Effector memory CD4-positive, alpha-beta T cell (primary cell): ENCODE measurements at regions not wholly inside any gene's neighbourhood (a gene's known extent, or its start where the extent isn't known, plus 50 kb on each side); places are given as distances from the start of the nearest gene placed in this dataset.
"Not testable (repeated sequence)": the region's sequence is repeated elsewhere in the genome, so short reads cannot be mapped to it uniquely, and the experiment has no call there.

Source experiments
- DNase-seq, 3 donors: peaks; one replicate each; pipeline ENCODE4 v3.0.0-alpha.2; 2020
- H3K27ac ChIP-seq: 2 replicates; pipeline ENCODE4 v1.7.0; 2013; ENCODE audit warnings: mild to moderate bottlenecking, low read length, moderate library complexity; ENCODE audit not compliant: insufficient read depth, poor library complexity, severe bottlenecking
- H3K27me3 ChIP-seq: replicated peaks from 2 replicates; pipeline ENCODE4 v1.7.0; 2013; ENCODE audit warnings: mild to moderate bottlenecking, low read length; ENCODE audit not compliant: insufficient read depth, control insufficient read depth, poor library complexity, severe bottlenecking
- H3K36me3 ChIP-seq: 2 replicates; pipeline ENCODE4 v1.7.0; 2013; ENCODE audit warnings: mild to moderate bottlenecking, low read length, moderate library complexity; ENCODE audit not compliant: control insufficient read depth, insufficient read depth
- H3K4me1 ChIP-seq: 2 replicates; pipeline ENCODE4 v1.7.0; 2013; ENCODE audit warnings: low read length, mild to moderate bottlenecking; ENCODE audit not compliant: control insufficient read depth, insufficient read depth, poor library complexity, severe bottlenecking
- H3K4me3 ChIP-seq: 2 replicates; pipeline ENCODE4 v1.7.0; 2013; ENCODE audit warnings: low read length, low read depth, mild to moderate bottlenecking; ENCODE audit not compliant: insufficient read depth, poor library complexity, severe bottlenecking
- H3K9me3 ChIP-seq: 2 replicates; pipeline ENCODE4 v1.7.0; 2013; ENCODE audit warnings: mild to moderate bottlenecking, low read length, moderate library complexity; ENCODE audit not compliant: control insufficient read depth

DNA sequence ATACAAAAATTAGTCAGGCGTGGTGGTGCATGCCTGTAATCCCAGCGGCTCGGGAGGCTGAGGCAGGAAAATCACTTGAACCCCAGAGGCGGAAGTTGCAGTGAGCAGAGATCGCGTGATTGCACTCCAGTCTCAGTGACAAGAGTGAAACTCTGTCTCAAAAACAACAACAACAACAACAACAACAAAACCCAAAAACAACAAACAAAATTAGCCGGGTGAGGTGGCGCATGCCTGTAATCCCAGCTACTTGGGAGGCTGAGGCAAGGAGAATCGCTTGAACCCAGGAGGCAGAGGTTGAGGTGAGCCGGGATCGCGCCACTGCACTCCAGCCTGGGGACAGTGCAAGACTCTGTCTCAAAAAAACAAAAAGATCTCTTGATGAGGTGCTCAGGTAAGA is 120.5 kb upstream of the SALL4 start:
- not testable (repeated sequence) for H3K27ac ChIP-seq, DNase-seq, H3K36me3 ChIP-seq, H3K4me3 ChIP-seq, H3K27me3 ChIP-seq, H3K9me3 ChIP-seq, H3K4me1 ChIP-seq

DNA sequence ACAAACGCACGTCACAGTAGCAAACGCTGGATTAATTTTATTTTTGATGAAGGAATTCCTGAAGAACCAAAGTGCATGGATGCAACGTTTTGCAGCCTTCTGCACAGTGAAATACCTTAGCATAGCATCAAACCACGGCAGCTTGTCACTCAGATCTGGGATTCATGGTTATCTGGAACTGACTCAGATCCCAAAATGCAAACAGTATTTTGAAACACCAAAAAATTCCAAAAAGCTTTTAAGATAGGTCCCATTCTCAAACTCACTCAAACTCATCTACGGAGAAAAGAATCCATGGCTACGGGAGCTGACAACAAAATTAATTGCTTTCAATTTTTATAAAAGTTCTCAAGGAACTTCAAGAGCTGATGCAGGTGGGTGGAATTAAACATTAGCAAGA is 116.2 kb upstream of the SALL4 start:
- H3K9me3 ChIP-seq, result no peaks in the 10 kb centered on the region
- H3K36me3 ChIP-seq, result no peaks in the 10 kb centered on the region
- no peak overlapping the region for H3K27ac ChIP-seq
- no peak for DNase-seq
- no peak overlapping the region for H3K4me3 ChIP-seq
- H3K4me1 ChIP-seq, result no peaks in the 10 kb centered on the region
- H3K27me3 ChIP-seq, result no peaks in the 10 kb centered on the region

DNA sequence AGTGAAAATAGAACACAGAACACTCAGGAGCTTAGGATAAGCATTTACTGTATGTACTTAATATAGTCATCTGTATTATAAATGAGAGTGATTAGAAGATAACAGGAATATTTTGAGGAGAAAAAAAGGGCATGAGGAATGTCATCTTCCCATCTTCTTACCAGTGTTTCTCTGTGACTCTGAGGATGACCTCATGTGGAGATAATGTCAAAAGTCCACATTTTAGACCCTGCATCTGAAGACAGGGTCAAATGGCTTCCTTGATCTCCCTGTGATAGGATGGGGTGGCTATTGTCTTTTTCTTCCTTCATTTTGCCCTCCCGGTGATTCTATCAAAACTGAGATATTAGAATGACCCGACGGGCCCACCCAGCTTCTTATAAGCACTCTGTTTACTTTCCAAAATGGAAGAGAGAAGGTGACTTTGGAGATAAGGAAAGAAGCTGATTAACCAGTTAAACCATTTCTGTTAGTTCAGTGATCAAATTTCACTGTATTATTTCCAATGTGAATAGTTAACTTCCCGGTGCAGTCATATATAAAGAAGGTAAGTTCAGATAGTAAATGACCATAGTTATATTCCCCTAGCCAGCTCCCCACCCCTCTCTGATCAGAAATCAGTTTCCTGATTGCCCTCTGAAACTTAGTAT is 115.7 kb upstream of the SALL4 start:
- H3K27me3 ChIP-seq, result no peaks in the 10 kb centered on the region
- H3K36me3 ChIP-seq, result no peaks in the 10 kb centered on the region
- no peak for DNase-seq
- H3K9me3 ChIP-seq, result no peaks in the 10 kb centered on the region
- H3K27ac ChIP-seq, result no peak overlapping the region
- H3K4me1 ChIP-seq, result no peaks in the 10 kb centered on the region
- H3K4me3 ChIP-seq, result no peak overlapping the region

DNA sequence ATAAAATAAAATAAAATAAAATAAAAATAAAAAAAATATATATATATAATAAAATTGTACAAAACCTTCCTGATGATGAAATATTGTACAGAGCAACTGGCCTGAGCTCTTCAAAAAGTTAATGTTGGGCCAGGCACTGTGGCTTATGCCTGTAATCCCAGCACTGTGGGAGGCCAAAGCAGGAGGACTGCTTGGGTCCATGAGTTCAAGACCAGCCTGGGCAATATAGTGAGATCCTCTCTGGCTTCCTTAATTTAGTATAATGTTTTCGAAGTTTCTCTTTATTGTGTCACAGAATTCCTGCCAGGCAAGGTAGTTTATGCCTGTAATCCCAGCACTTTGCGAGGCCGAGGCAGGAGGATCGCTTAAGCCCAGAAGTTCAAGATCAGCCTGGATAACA is 113.9 kb upstream of the SALL4 start:
- H3K4me1 ChIP-seq, result no peaks in the 10 kb centered on the region
- no peak overlapping the region for H3K27ac ChIP-seq
- H3K27me3 ChIP-seq, result no peaks in the 10 kb centered on the region
- H3K4me3 ChIP-seq, result no peak overlapping the region
- DNase-seq, result no peak
- H3K9me3 ChIP-seq, result no peaks in the 10 kb centered on the region
- H3K36me3 ChIP-seq, result no peaks in the 10 kb centered on the region

DNA sequence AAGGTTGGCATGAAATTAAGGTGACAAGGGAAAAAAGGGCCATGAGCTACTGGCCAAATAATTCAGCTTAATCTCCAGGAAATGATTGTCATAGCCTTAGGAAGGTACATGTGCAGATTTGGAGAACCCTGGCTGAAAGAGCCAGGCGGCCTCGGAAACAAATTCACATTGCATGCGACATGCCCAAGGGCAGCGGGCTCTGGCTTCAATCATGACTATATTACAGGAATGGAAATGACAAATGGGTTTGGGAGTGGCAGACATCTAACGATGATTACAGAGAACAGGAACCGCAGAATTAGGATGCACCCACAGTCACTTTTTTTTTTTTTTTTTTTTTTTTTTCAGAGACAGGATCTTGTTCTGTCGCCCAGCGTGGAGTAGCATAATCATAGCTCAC is 112.4 kb upstream of the SALL4 start:
- no peaks in the 10 kb centered on the region for H3K9me3 ChIP-seq
- no peaks in the 10 kb centered on the region for H3K27me3 ChIP-seq
- no peak for DNase-seq
- H3K4me1 ChIP-seq, result no peaks in the 10 kb centered on the region
- no peak overlapping the region for H3K27ac ChIP-seq
- H3K36me3 ChIP-seq, result no peaks in the 10 kb centered on the region
- no peak overlapping the region for H3K4me3 ChIP-seq

DNA sequence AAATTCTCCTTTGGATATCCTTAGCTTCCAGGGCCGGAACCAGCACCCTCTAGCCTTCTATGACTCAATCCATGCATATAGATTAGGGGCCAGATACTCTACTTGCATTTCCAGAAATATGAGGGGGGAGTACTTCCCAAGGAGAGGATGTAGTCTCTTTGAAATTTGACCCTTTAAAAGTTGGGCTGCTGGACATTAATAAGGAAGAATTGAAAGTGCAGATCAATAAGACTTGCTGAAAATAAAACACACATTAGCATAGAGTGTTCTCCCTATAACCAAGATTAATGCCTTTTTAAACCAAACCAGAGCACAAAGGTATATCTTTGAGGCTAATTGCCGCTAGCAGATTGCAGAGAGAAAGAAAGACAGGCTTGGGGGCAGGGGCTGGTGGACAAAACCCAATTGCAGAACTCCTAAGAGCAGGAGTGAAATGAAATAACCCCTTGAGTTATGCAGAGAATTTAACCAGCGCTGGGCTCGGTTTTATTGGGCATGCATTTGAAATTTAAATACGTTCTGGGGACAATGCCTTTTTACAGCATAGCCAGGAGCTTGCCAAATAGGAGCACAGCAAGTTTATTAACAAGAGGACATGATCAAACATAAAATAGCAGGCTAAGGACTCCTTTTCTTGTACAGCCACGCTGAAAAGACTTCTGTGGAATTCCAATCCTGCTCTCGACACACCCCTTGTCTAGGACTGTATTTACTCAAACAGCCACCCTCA is 108.2 kb upstream of the SALL4 start:
- Histone ChIP-seq H3K27ac (no peak overlapping the region), H3K9me3 (no peaks in the 10 kb centered on the region), H3K27me3 (no peaks in the 10 kb centered on the region), H3K36me3 (no peaks in the 10 kb centered on the region), H3K4me1 (no peaks in the 10 kb centered on the region), H3K4me3 (no peak overlapping the region)
- no peak for DNase-seq

DNA sequence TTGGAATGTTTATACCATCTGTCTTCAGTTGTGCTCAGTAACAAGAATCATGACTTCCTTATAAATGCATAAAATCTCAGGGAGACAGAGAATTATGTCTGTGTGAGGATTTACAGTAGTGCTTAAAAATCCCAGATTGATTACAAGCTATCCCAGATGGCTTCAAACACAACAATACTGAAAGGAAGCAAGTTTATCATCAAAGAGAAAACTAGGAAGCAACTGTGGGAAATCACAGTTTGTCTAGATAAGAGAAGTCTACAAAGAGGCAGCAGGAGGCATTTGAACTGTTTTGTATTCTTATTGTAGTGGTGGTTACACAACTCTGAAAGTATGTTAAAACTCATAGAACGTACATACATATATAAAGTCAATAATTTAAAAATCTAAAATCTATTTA is 104.4 kb upstream of the SALL4 start:
- Histone ChIP-seq H3K9me3 (no peaks in the 10 kb centered on the region), H3K27ac (no peak overlapping the region), H3K27me3 (no peaks in the 10 kb centered on the region), H3K4me3 (no peak overlapping the region), H3K4me1 (no peaks in the 10 kb centered on the region), H3K36me3 (no peaks in the 10 kb centered on the region)
- no peak for DNase-seq

DNA sequence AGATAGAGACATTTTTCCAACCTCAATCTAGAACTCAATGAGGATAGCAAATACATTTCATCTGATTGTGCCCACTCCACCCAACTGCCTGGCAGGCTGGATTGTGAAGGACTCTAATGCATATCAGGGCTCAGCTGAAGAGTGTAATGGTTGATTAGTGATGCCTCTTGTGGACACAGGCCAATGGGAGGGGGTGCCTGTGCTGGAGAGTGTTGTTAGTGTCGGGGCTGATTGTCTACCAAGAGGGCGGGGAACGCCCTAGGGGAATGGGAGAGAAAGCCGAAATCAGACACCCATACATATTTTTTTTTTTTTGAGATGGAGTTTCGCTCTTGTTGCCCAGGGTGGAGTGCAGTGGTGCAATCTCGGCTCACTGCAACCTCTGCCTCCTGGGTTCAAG is 103.7 kb upstream of the SALL4 start:
- H3K27me3 ChIP-seq, result no peaks in the 10 kb centered on the region
- H3K4me1 ChIP-seq, result no peaks in the 10 kb centered on the region
- no peaks in the 10 kb centered on the region for H3K36me3 ChIP-seq
- H3K27ac ChIP-seq, result no peak overlapping the region
- no peak for DNase-seq
- no peak overlapping the region for H3K4me3 ChIP-seq
- no peaks in the 10 kb centered on the region for H3K9me3 ChIP-seq

DNA sequence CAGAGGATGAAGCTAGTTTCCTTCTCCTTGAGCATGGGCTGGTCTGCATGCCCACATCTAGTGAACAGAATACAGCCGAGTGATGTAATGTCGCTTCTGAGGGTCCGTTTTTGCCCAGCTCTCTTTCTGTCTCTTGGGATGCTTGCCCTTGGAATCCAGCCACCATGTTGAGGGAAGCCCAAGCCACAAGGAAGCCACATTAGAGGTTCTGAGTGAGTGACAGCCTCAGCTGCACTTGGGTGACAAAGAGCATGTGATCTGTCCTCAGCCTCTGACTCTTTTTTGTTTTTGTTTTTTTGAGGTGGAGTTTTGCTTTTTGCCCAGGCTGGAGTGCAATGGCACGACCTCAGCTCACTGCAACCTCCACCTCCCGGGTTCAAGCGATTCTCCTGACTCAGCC is 100.6 kb upstream of the SALL4 start:
- DNase-seq, result no peak
- H3K27me3 ChIP-seq, result no peaks in the 10 kb centered on the region
- H3K9me3 ChIP-seq, result no peaks in the 10 kb centered on the region
- H3K4me1 ChIP-seq, result no peaks in the 10 kb centered on the region
- no peaks in the 10 kb centered on the region for H3K36me3 ChIP-seq
- H3K4me3 ChIP-seq, result no peak overlapping the region
- H3K27ac ChIP-seq, result no peak overlapping the region

DNA sequence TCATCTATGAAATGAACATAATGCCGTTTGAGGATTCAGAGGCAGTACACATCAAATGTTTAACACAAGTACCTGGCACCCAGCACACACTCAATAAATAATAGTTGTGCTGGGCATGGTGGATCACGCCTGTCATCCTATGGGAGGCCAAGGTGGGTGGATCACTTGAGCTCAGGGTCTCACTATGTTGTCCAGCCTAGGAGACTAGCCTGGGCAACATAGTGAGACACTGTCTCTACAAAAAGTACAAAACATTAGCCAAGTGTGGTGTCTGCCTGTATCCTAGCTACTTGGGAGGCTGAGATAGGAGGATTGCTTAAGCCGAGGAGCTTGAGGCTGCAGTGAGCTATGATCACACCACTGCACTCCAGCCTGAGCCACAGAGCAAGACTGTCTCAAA is 98.1 kb upstream of the SALL4 start:
- no peak for DNase-seq
- H3K36me3 ChIP-seq, result no peaks in the 10 kb centered on the region
- H3K27ac ChIP-seq, result no peak overlapping the region
- no peaks in the 10 kb centered on the region for H3K27me3 ChIP-seq
- H3K9me3 ChIP-seq, result no peaks in the 10 kb centered on the region
- H3K4me3 ChIP-seq, result no peak overlapping the region
- H3K4me1 ChIP-seq, result no peaks in the 10 kb centered on the region
